ENCODE measurements at regions not wholly inside any gene's neighbourhood (a gene's known extent, or its start where the extent isn't known, plus 50 kb on each side); places are given as distances from the start of the nearest gene placed in this dataset.

GRCh38 chrX:85444613-85445012 lies 65.1 kb upstream of the POF1B start:
- TF ChIP-seq CTCF (IDR thresholded peaks at IDR 0.05) = no peak
- no peak for TF ChIP-seq POLR2AphosphoS5 (IDR thresholded peaks at IDR 0.05; ENCODE audit: low read depth, low read length)
- no peak for TF ChIP-seq SIN3A (IDR thresholded peaks at IDR 0.05; ENCODE audit: borderline replicate concordance, insufficient read depth, low read depth, low read length)
- TF ChIP-seq REST (IDR thresholded peaks at IDR 0.05; ENCODE audit: insufficient read depth in 1 of 2, low read depth in 2 of 2, low read length in 1 of 2) = no peak
- TF ChIP-seq TCF7L2 (IDR thresholded peaks at IDR 0.05; ENCODE audit: low read depth, low read length) = no peak
